ENCODE measurements at regions not wholly inside any gene's neighbourhood (a gene's known extent, or its start where the extent isn't known, plus 50 kb on each side); places are given as distances from the start of the nearest gene placed in this dataset.

- no peaks in the 10 kb centered on the region for H3K27me3 ChIP-seq
- H3K4me1 ChIP-seq = no peaks in the 10 kb centered on the region
- no peak overlapping the region for H3K4me3 ChIP-seq
- intact Hi-C loops (cut with DNase I) = no loop called here
- TF ChIP-seq POLR2A (IDR thresholded peaks at IDR 0.05) = no peak
- no peak for TF ChIP-seq EP300 (IDR thresholded peaks at IDR 0.05)
- TF ChIP-seq, protein P1, sequence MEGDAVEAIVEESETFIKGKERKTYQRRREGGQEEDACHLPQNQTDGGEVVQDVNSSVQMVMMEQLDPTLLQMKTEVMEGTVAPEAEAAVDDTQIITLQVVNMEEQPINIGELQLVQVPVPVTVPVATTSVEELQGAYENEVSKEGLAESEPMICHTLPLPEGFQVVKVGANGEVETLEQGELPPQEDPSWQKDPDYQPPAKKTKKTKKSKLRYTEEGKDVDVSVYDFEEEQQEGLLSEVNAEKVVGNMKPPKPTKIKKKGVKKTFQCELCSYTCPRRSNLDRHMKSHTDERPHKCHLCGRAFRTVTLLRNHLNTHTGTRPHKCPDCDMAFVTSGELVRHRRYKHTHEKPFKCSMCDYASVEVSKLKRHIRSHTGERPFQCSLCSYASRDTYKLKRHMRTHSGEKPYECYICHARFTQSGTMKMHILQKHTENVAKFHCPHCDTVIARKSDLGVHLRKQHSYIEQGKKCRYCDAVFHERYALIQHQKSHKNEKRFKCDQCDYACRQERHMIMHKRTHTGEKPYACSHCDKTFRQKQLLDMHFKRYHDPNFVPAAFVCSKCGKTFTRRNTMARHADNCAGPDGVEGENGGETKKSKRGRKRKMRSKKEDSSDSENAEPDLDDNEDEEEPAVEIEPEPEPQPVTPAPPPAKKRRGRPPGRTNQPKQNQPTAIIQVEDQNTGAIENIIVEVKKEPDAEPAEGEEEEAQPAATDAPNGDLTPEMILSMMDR (IDR thresholded peaks at IDR 0.05) = no peak
- TF ChIP-seq POLR2AphosphoS5 (IDR thresholded peaks at IDR 0.05) = no peak
- H3K9me3 ChIP-seq = no peaks in the 10 kb centered on the region
- no peak for DNase-seq
- no peaks in the 10 kb centered on the region for H3K36me3 ChIP-seq
- 78 to 82% methylated on average over 19 of the region's 19 CpGs for WGBS, 2 donors
- H3K27ac ChIP-seq = no peak overlapping the region
Measured at GRCh38 chr9:31848505-31849285, 535.7 kb upstream of the ACO1 start.

- Histone ChIP-seq H3K4me3 (no peak overlapping the region), H3K27me3 (no peaks in the 10 kb centered on the region), H3K36me3 (no peaks in the 10 kb centered on the region), H3K4me1 (no peaks in the 10 kb centered on the region), H3K9me3 (peaks cover 0 to 3% (median 0%) of the 10 kb centered on the region in 4 donors), H3K27ac (no peak overlapping the region)
- DNase-seq = no peak
- intact Hi-C loops (cut with DNase I) = no loop called here
- TF ChIP-seq POLR2AphosphoS5 (IDR thresholded peaks at IDR 0.05) = no peak
- no peak for TF ChIP-seq EP300 (IDR thresholded peaks at IDR 0.05)
- TF ChIP-seq, protein P1 (IDR thresholded peaks at IDR 0.05) = no peak
- TF ChIP-seq POLR2A (IDR thresholded peaks at IDR 0.05) = no peak
- 92 to 94% methylated on average over 3 of the region's 3 CpGs for WGBS, 2 donors
Measured at GRCh38 chr9:31854187-31854586, 530.3 kb upstream of the ACO1 start.

DNA sequence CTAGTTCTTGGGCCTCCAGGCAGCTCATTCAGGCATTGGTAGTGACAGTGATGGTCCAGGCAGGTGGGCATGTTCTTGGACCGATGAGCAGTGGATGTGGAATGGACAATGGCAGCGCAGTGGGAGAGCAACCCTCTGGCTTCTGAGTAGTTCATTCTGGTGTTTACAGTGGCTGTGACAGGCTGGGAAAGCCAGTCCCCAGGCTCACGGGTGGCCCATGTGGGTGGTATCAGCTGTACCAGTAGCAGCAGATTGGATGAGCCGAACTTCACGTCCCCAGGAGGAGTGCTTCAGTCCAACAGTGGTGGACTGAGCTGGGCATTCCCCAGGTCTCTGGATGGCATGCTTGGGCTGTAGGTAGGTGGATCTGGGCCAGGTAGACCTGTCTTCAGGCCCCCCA is 515.6 kb upstream of the ACO1 start:
- H3K36me3 ChIP-seq = no peaks in the 10 kb centered on the region
- intact Hi-C loops (cut with DNase I) = no loop called here
- H3K27me3 ChIP-seq = no peaks in the 10 kb centered on the region
- TF ChIP-seq POLR2A (IDR thresholded peaks at IDR 0.05) = no peak
- H3K27ac ChIP-seq = no peak overlapping the region
- WGBS, 2 donors = 91 to 93% methylated on average over 5 of the region's 5 CpGs
- DNase-seq = no peak
- no peak overlapping the region for H3K4me3 ChIP-seq
- H3K4me1 ChIP-seq = no peaks in the 10 kb centered on the region
- no peaks in the 10 kb centered on the region for H3K9me3 ChIP-seq

GRCh38 chr9:31870276-31870675 is 514.2 kb upstream of the ACO1 start:
- no peak for DNase-seq
- Histone ChIP-seq H3K9me3 (no peaks in the 10 kb centered on the region), H3K4me1 (no peaks in the 10 kb centered on the region), H3K27me3 (no peaks in the 10 kb centered on the region), H3K4me3 (no peak overlapping the region), H3K36me3 (no peaks in the 10 kb centered on the region), H3K27ac (no peak overlapping the region)
- WGBS, 2 donors = 54 to 87% methylated on average over 2 of the region's 2 CpGs
- TF ChIP-seq EP300 (IDR thresholded peaks at IDR 0.05) (no peak), POLR2AphosphoS5 (IDR thresholded peaks at IDR 0.05) (no peak)
- TF ChIP-seq, protein P1 (IDR thresholded peaks at IDR 0.05) = no peak
- intact Hi-C loops (cut with DNase I) = no loop called here

DNA sequence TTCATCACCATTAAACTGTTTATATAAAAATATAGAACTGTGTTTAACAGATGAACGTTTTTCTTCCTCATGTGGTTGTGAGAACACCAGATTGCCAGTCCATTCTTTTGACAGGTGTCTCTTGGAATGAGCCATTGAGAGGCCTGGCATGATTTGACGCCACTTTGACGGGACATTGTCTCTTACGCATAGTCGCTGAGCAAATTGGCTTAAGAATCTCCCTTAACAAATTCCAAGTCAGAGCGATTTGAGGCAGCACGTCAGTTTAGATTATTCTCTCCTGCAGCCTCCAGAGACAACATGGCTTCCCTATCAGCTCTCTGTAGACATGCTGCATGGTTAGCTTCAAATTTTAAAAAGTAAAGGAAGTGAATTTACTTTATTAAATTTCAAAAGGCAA is 510.7 kb upstream of the ACO1 start:
- H3K27ac ChIP-seq = no peak overlapping the region
- DNase-seq = no peak
- intact Hi-C loops (cut with DNase I) = no loop called here
- no peaks in the 10 kb centered on the region for H3K27me3 ChIP-seq
- TF ChIP-seq POLR2A (IDR thresholded peaks at IDR 0.05) = no peak
- TF ChIP-seq EP300 (IDR thresholded peaks at IDR 0.05) = no peak
- TF ChIP-seq, protein P1 (IDR thresholded peaks at IDR 0.05) = no peak
- TF ChIP-seq POLR2AphosphoS5 (IDR thresholded peaks at IDR 0.05) = no peak
- no peak overlapping the region for H3K4me3 ChIP-seq
- H3K36me3 ChIP-seq = no peaks in the 10 kb centered on the region
- no peaks in the 10 kb centered on the region for H3K9me3 ChIP-seq
- 83 to 88% methylated on average over 7 of the region's 7 CpGs for WGBS, 2 donors
- no peaks in the 10 kb centered on the region for H3K4me1 ChIP-seq

Data from sigmoid colon (tissue), 6 donors.